Liver (tissue), 8 donors: ENCODE measurements at regions not wholly inside any gene's neighbourhood (a gene's known extent, or its start where the extent isn't known, plus 50 kb on each side); places are given as distances from the start of the nearest gene placed in this dataset.

Experiments
- DNase-seq: peaks from one replicate; pipeline ENCODE4 v3.0.0-alpha.2; 2017; ENCODE audit warnings: low spot score
- H3K27ac ChIP-seq, 2 donors: one replicate each; pipeline ENCODE4 v1.7.0; 2013; ENCODE audit warnings: inconsistent platforms in 2 of 2, low read length in 2 of 2, control low read depth in 1 of 2, low read depth in 1 of 2, mild to moderate bottlenecking in 1 of 2
- H3K27me3 ChIP-seq, 4 donors: one replicate each; pipeline versions ENCODE4 v1.6.1 to v1.7.0; 2013; ENCODE audit warnings: low read length in 3 of 4, inconsistent platforms in 1 of 4, mild to moderate bottlenecking in 1 of 4, moderate library complexity in 1 of 4; ENCODE audit not compliant: control insufficient read depth in 4 of 4, insufficient read depth in 4 of 4
- H3K36me3 ChIP-seq, 4 donors: one replicate each; pipeline versions ENCODE4 v1.6.1 to v1.7.0; 2013; ENCODE audit warnings: low read length in 3 of 4, mild to moderate bottlenecking in 3 of 4, low read depth in 1 of 4, moderate library complexity in 1 of 4; ENCODE audit not compliant: control insufficient read depth in 4 of 4, insufficient read depth in 3 of 4
- H3K4me1 ChIP-seq, 4 donors: one replicate each; pipeline versions ENCODE4 v1.6.1 to v1.7.0; 2013; ENCODE audit warnings: low read length in 3 of 4, mild to moderate bottlenecking in 3 of 4, moderate library complexity in 1 of 4; ENCODE audit not compliant: control insufficient read depth in 4 of 4, insufficient read depth in 4 of 4
- H3K4me3 ChIP-seq, 3 donors: one replicate each; pipeline versions ENCODE4 v1.6.1 to v1.7.0; 2013; ENCODE audit warnings: low read length in 3 of 3, control low read depth in 1 of 3, low read depth in 1 of 3, mild to moderate bottlenecking in 1 of 3
- H3K9ac ChIP-seq, 2 donors: one replicate each; pipeline ENCODE4 v1.7.0; 2013; ENCODE audit warnings: low read length in 2 of 2, mild to moderate bottlenecking in 2 of 2, moderate library complexity in 2 of 2, control low read depth in 1 of 2, low read depth in 1 of 2
- H3K9me3 ChIP-seq, 4 donors: one replicate each; pipeline versions ENCODE4 v1.6.1 to v1.7.0; 2013; ENCODE audit warnings: low read length in 3 of 4; ENCODE audit not compliant: control insufficient read depth in 4 of 4
- ATF3 ChIP-seq: IDR thresholded peaks from 2 replicates; pipeline ENCODE4 v1.6.1; 2016; ENCODE audit warnings: antibody characterized with exemption
- CTCF ChIP-seq: fragments of 150-350 bp; IDR thresholded peaks from 2 replicates; pipeline ENCODE4 v1.5.1; 2017; ENCODE audit warnings: improper control_type of control experiment, low read depth, low read length; ENCODE audit not compliant: missing input control
- EGR1 ChIP-seq, 2 donors: IDR thresholded peaks; 2 replicates each; pipeline ENCODE4 v1.6.1; 2016 to 2018; ENCODE audit warnings: antibody characterized with exemption in 2 of 2, low read depth in 2 of 2
- FOXA1 ChIP-seq: IDR thresholded peaks from 2 replicates; pipeline ENCODE4 v1.6.1; 2016; ENCODE audit warnings: antibody characterized with exemption
- FOXA2 ChIP-seq: IDR thresholded peaks from 2 replicates; pipeline ENCODE4 v1.6.1; 2016; ENCODE audit warnings: antibody characterized with exemption
- GABPA ChIP-seq, 2 donors: IDR thresholded peaks in 1 of 2; conservative IDR thresholded peaks in 1 of 2; 2 replicates each; pipeline ENCODE4 v1.6.1; 2016; ENCODE audit warnings: antibody characterized with exemption in 2 of 2, mild to moderate bottlenecking in 1 of 2, moderate library complexity in 1 of 2
- HNF4A ChIP-seq, 2 donors: conservative IDR thresholded peaks; 2 replicates each; pipeline ENCODE4 v1.6.1; 2016; ENCODE audit warnings: antibody characterized with exemption in 2 of 2, mild to moderate bottlenecking in 2 of 2
- HNF4G ChIP-seq: IDR thresholded peaks from 2 replicates; pipeline ENCODE4 v1.6.1; 2016; ENCODE audit warnings: antibody characterized with exemption
- JUND ChIP-seq, 2 donors: IDR thresholded peaks; 2 replicates each; pipeline ENCODE4 v1.6.1; 2016; ENCODE audit warnings: antibody characterized with exemption in 2 of 2
- MAX ChIP-seq: IDR thresholded peaks from 2 replicates; pipeline ENCODE4 v1.6.1; 2016; ENCODE audit warnings: antibody characterized with exemption
- NR2F2 ChIP-seq: IDR thresholded peaks from 2 replicates; pipeline ENCODE4 v1.6.1; 2016; ENCODE audit warnings: antibody characterized with exemption
- RAD21 ChIP-seq, 2 donors: IDR thresholded peaks; 2 replicates each; pipeline ENCODE4 v1.6.1; 2016; ENCODE audit warnings: antibody characterized with exemption in 2 of 2, mild to moderate bottlenecking in 2 of 2
- RXRA ChIP-seq, 2 donors: IDR thresholded peaks; 2 replicates each; pipeline ENCODE4 v1.6.1; 2017 to 2018; ENCODE audit warnings: antibody characterized with exemption in 2 of 2, mild to moderate bottlenecking in 1 of 2
- SP1 ChIP-seq: IDR thresholded peaks from 2 replicates; pipeline ENCODE4 v1.6.1; 2018; ENCODE audit warnings: antibody characterized with exemption, mild to moderate bottlenecking
- TAF1 ChIP-seq: conservative IDR thresholded peaks from 2 replicates; pipeline ENCODE4 v1.6.1; 2016; ENCODE audit warnings: antibody characterized with exemption, mild to moderate bottlenecking
- YY1 ChIP-seq: IDR thresholded peaks from 2 replicates; pipeline ENCODE4 v1.6.1; 2016; ENCODE audit warnings: antibody characterized with exemption, mild to moderate bottlenecking
- ZBTB33 ChIP-seq: IDR thresholded peaks from 2 replicates; pipeline ENCODE4 v1.6.1; 2016; ENCODE audit warnings: antibody characterized with exemption
- WGBS: extraction: QIAGEN DNeasy Blood & Tissue Kit; methylation state at CpG from one replicate; pipeline ENCODE4 v1.1.7; 2013; 5-methylcytosine and 5-hydroxymethylcytosine counted together
- donor health status: healthy.
- donor health status: healthy.
- donor health status: healthy.
- donor health status: healthy.
- donor health status: healthy.

GRCh38 chr1:208615371-208615770 is 371.2 kb upstream of the PLXNA2 start:
- H3K36me3 ChIP-seq: no peaks in the 10 kb centered on the region
- no peak overlapping the region for H3K27ac ChIP-seq
- H3K4me1 ChIP-seq: no peaks in the 10 kb centered on the region
- TF ChIP-seq RAD21 (IDR thresholded peaks at IDR 0.05) (no peak), GABPA (IDR thresholded peaks at IDR 0.05 in 1 of 2, conservative IDR thresholded peaks at IDR 0.05 in 1 of 2) (no peak), JUND (IDR thresholded peaks at IDR 0.05) (no peak), TAF1 (no peak), HNF4A (conservative IDR thresholded peaks at IDR 0.05) (no peak), FOXA1 (no peak), SP1 (no peak)
- no peak for DNase-seq
- H3K4me3 ChIP-seq: no peak overlapping the region
- H3K9ac ChIP-seq: no peak overlapping the region
- peaks cover 0 to 4% (median 0%) of the 10 kb centered on the region in 4 donors for H3K9me3 ChIP-seq
- H3K27me3 ChIP-seq: no peaks in the 10 kb centered on the region

- no peak for DNase-seq
- H3K9me3 ChIP-seq: peaks cover 0 to 11% (median 2%) of the 10 kb centered on the region in 4 donors
- no peak overlapping the region for H3K27ac ChIP-seq
- no peak overlapping the region for H3K9ac ChIP-seq
- no peak overlapping the region for H3K4me3 ChIP-seq
- H3K4me1 ChIP-seq: no peaks in the 10 kb centered on the region
- no peaks in the 10 kb centered on the region for H3K36me3 ChIP-seq
- no peaks in the 10 kb centered on the region for H3K27me3 ChIP-seq
- no peak for TF ChIP-seq TAF1
- TF ChIP-seq SP1: no peak
- TF ChIP-seq HNF4G: no peak
- TF ChIP-seq GABPA (IDR thresholded peaks at IDR 0.05 in 1 of 2, conservative IDR thresholded peaks at IDR 0.05 in 1 of 2): no peak
- no peak for TF ChIP-seq RXRA (IDR thresholded peaks at IDR 0.05)
- no peak for TF ChIP-seq CTCF
- TF ChIP-seq MAX: no peak
- no peak for TF ChIP-seq FOXA1
- no peak for TF ChIP-seq ZBTB33
- TF ChIP-seq EGR1 (IDR thresholded peaks at IDR 0.05; ENCODE audit: low read depth in 2 of 2): no peak
- WGBS: 90% methylated on average over 3 of the region's 3 CpGs
Measured at GRCh38 chr1:208616776-208617175, 372.6 kb upstream of the PLXNA2 start.

- Histone ChIP-seq H3K27me3 (no peaks in the 10 kb centered on the region), H3K4me3 (no peak overlapping the region), H3K9ac (no peak overlapping the region), H3K9me3 (no peaks in the 10 kb centered on the region), H3K36me3 (no peaks in the 10 kb centered on the region), H3K4me1 (peaks cover 1 to 8% (median 6%) of the 10 kb centered on the region in 4 donors), H3K27ac (peak overlapping the region; percentile 32 to 51)
- 55% methylated on average over 7 of the region's 7 CpGs for WGBS
- DNase-seq: no peak
- TF ChIP-seq CTCF: no peak
- TF ChIP-seq RXRA (IDR thresholded peaks at IDR 0.05): peak; percentile 89 to 90
- peak; percentile 9 for TF ChIP-seq NR2F2
- TF ChIP-seq FOXA2: no peak
- TF ChIP-seq SP1: peak; percentile 94
- TF ChIP-seq YY1: no peak
- TF ChIP-seq GABPA (IDR thresholded peaks at IDR 0.05 in 1 of 2, conservative IDR thresholded peaks at IDR 0.05 in 1 of 2): no peak
- TF ChIP-seq HNF4A (conservative IDR thresholded peaks at IDR 0.05): peak; percentile 93 to 94
- peak; percentile 51 for TF ChIP-seq ATF3
- TF ChIP-seq TAF1: no peak
- no peak for TF ChIP-seq FOXA1
- peak in 1 of 2 donors; percentile 21 for TF ChIP-seq RAD21 (IDR thresholded peaks at IDR 0.05)
- no peak for TF ChIP-seq EGR1 (IDR thresholded peaks at IDR 0.05; ENCODE audit: low read depth in 2 of 2)
Measured at GRCh38 chr1:208628022-208628914, 384.1 kb upstream of the PLXNA2 start.
